ENCODE measurements at regions not wholly inside any gene's neighbourhood (a gene's known extent, or its start where the extent isn't known, plus 50 kb on each side); places are given as distances from the start of the nearest gene placed in this dataset.

DNA sequence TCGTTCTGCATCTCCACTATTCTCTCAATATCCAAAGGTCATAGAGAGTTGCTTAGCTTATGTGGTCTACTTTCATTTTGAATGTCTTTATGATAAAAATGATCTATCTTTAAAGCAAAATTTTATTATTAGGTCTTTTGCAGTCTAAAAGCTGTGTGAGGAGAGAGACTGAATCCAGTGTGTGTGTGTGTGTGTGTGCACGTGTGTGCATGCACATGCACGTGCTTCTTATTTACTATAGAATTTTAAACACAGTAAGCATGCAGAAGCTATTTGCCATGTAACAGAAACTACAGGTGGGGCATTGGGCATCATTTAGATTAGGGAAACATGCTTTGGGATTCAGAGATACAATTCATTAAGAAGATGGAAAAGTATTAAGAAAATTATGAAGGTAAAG, 136.0 kb upstream of the SPRY2 start:
- TF ChIP-seq, protein P1, sequence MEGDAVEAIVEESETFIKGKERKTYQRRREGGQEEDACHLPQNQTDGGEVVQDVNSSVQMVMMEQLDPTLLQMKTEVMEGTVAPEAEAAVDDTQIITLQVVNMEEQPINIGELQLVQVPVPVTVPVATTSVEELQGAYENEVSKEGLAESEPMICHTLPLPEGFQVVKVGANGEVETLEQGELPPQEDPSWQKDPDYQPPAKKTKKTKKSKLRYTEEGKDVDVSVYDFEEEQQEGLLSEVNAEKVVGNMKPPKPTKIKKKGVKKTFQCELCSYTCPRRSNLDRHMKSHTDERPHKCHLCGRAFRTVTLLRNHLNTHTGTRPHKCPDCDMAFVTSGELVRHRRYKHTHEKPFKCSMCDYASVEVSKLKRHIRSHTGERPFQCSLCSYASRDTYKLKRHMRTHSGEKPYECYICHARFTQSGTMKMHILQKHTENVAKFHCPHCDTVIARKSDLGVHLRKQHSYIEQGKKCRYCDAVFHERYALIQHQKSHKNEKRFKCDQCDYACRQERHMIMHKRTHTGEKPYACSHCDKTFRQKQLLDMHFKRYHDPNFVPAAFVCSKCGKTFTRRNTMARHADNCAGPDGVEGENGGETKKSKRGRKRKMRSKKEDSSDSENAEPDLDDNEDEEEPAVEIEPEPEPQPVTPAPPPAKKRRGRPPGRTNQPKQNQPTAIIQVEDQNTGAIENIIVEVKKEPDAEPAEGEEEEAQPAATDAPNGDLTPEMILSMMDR (conservative IDR thresholded peaks at IDR 0.05; ENCODE audit: low read length): no peak
- TF ChIP-seq EZH2phosphoT487 (IDR thresholded peaks at IDR 0.05; ENCODE audit: borderline replicate concordance, low read depth, low read length): no peak
